ENCODE measurements at regions not wholly inside any gene's neighbourhood (a gene's known extent, or its start where the extent isn't known, plus 50 kb on each side); places are given as distances from the start of the nearest gene placed in this dataset.

DNA sequence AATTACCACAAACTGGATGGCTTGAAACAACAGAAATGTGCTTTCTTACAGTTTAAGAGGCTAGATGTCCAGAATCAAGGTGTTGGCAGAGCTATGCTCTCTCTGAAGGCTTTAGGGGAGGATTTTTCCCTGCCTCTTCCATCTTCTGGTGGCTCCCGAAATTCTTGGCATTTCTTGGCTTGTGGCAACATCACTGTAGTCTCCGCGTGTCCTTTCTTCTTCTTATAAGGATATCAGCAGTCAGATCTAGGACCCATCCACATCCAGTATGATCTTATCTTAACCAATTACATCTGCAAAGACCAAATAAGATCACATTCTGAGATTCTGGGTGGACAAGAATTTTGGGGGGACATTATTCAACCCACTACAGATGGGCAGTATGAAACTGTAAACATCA lies 119.2 kb upstream of the PMFBP1 start:
- TF ChIP-seq EP300 (IDR thresholded peaks at IDR 0.05; ENCODE audit: borderline replicate concordance) (no peak), RAD21 (IDR thresholded peaks at IDR 0.05; ENCODE audit: low read depth) (no peak)
- TF ChIP-seq, protein P1, sequence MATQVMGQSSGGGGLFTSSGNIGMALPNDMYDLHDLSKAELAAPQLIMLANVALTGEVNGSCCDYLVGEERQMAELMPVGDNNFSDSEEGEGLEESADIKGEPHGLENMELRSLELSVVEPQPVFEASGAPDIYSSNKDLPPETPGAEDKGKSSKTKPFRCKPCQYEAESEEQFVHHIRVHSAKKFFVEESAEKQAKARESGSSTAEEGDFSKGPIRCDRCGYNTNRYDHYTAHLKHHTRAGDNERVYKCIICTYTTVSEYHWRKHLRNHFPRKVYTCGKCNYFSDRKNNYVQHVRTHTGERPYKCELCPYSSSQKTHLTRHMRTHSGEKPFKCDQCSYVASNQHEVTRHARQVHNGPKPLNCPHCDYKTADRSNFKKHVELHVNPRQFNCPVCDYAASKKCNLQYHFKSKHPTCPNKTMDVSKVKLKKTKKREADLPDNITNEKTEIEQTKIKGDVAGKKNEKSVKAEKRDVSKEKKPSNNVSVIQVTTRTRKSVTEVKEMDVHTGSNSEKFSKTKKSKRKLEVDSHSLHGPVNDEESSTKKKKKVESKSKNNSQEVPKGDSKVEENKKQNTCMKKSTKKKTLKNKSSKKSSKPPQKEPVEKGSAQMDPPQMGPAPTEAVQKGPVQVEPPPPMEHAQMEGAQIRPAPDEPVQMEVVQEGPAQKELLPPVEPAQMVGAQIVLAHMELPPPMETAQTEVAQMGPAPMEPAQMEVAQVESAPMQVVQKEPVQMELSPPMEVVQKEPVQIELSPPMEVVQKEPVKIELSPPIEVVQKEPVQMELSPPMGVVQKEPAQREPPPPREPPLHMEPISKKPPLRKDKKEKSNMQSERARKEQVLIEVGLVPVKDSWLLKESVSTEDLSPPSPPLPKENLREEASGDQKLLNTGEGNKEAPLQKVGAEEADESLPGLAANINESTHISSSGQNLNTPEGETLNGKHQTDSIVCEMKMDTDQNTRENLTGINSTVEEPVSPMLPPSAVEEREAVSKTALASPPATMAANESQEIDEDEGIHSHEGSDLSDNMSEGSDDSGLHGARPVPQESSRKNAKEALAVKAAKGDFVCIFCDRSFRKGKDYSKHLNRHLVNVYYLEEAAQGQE (IDR thresholded peaks at IDR 0.05; ENCODE audit: low read depth) = no peak
